ENCODE measurements at regions not wholly inside any gene's neighbourhood (a gene's known extent, or its start where the extent isn't known, plus 50 kb on each side); places are given as distances from the start of the nearest gene placed in this dataset.

- TF ChIP-seq POLR2A (IDR thresholded peaks at IDR 0.05) (no peak), CTCF (IDR thresholded peaks at IDR 0.05) (no peak)
Observed at GRCh38 chr5:174521449-174521848, 202.9 kb upstream of the MSX2 start.
